Amniotic stem cell (primary cell): ENCODE measurements at regions not wholly inside any gene's neighbourhood (a gene's known extent, or its start where the extent isn't known, plus 50 kb on each side); places are given as distances from the start of the nearest gene placed in this dataset.

Experiments used
- DNase-seq: peaks from one replicate; lab custom pipeline; 2025; lab: John Stamatoyannopoulos, UW

- DNase-seq = no peak
Measured at GRCh38 chr2:164090533-164090932, 354.7 kb upstream of the FIGN start.

DNA sequence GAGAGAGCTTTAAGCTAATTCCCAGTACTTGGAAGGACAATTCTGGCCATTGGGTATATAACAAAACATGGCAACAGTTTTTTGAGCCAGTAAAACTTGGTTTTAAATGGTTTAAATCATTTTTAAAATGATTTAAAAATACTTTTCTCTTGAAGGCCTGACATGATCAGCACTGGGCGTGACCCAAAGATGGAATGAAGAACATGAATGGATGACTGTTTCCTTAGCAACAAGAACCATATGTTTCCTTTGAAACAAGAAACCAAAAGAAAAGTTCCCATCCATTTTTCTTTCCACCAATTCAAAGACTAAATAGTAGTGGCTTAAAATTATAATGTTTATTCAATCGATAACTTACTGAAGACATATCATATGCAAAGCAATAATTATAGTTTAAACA is 348.3 kb upstream of the FIGN start:
- no peak for DNase-seq

DNA sequence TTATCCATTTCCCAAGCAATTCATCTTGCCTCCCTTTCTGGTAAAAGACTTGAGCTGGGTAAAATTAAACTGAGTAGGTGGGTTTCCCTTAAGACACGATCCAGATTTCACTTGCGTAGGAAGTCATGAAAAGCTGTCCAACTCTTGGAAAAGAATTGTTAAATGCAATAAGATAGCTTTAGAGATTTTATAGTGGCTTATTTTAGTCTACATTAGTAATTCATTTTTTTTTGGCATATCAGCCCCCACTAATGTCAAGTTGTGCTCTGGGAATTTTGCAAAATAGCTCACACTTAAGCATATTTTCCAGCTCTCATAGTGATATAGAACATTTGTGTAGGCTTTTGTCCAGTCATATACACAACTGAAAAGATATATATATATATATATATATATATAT is 344.7 kb upstream of the FIGN start:
- DNase-seq = no peak

- no peak for DNase-seq
Measured at GRCh38 chr2:164079258-164079657, 343.4 kb upstream of the FIGN start.

GRCh38 chr2:164078421-164078820 is 342.6 kb upstream of the FIGN start:
- DNase-seq = no peak

DNA sequence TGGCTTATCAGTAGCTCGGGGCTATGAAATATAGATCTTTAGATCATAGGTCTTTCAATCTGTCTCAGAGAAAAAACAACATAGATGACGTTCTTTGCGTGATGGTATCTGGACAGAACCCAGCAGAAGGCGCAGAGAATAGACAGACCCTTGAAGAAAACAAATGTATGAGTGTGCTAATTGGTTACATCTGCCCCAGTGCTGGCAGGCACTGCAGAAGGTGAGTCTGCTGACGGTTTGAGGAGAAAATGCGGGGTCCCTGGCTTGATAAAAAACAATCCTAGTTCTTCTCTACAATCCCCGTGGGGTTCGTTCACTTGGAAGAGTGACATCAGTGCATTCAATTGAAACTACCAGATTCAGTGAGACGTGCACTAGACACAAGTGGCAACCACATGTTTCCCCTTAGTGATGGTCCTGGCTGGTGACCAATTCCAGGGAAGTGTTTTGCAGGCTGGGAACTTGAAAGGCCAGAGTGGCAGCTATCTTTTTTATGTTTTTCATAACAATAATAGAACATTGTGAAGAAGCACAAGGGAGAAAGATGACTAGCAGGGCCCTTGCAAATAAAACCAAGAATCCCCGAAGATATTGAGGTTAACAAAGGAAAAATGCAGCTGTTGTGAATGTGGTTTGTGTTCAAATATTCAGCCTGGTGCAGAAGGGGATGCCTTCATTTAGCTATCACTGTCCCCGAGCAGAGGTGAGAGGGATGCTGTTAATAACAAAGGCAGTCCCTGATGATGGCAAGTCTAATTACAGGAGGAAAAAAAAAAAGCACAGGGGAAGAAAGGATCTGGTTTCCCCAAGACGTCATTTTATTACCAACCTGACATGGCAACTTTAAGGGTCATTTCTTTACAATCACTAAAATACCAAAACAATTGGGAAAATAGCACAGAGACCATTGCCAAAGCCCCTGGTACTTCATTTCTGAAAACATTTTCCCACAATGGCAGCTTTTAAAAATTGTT is 337.6 kb upstream of the FIGN start:
- DNase-seq = no peak

- no peak for DNase-seq
Measured at GRCh38 chr2:164069540-164069939, 333.7 kb upstream of the FIGN start.

- DNase-seq = no peak
Measured at GRCh38 chr2:164068063-164068462, 332.3 kb upstream of the FIGN start.

GRCh38 chr2:164066095-164066494 is 330.3 kb upstream of the FIGN start:
- DNase-seq = no peak

DNA sequence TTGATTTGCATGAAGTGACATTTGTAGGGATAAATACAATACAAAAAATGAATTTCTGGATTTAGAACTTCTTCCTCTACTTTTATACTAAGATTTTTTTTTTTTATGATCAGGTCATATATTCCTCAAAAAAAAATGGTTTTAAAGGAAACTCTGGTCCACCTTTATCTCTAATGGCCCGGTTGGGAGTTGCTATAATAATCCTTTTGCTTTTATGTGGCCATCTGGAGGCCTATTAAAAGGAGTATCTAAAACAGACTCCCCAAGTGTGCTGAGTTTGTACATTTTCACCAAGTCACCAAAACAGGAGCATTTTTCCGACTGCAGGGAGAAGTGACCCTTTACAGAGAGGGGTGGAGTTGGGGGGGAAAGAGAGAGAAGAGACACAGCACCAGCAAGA is 329.2 kb upstream of the FIGN start:
- DNase-seq = no peak

- DNase-seq = peak; percentile 14
Measured at GRCh38 chr2:164061129-164061746, 325.4 kb upstream of the FIGN start.

DNA sequence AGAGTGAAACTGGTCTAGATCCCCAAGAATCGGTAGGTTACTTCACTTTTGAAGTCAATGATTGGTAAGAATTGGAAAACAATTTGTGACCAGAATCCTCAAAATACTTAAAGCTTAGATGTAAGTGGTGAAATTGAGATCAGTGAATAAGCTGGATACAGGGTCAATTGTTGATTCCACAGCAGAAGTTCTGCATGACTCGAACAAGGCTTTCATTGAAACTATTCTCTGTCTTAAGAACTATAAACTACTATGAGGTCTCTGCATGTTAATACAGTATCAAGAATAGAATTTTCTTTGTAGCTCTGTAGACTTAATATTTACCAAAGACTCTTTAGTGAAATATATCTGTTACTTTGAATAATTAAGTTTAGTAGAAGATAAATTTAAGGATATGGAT is 324.2 kb upstream of the FIGN start:
- DNase-seq = no peak

- no peak for DNase-seq
Measured at GRCh38 chr2:164055623-164056022, 319.8 kb upstream of the FIGN start.

- no peak for DNase-seq
Measured at GRCh38 chr2:164054651-164055050, 318.8 kb upstream of the FIGN start.

- no peak for DNase-seq
Measured at GRCh38 chr2:164053021-164053420, 317.2 kb upstream of the FIGN start.

- no peak for DNase-seq
Measured at GRCh38 chr2:164052006-164052405, 316.2 kb upstream of the FIGN start.

- DNase-seq = no peak
Measured at GRCh38 chr2:164048729-164049128, 312.9 kb upstream of the FIGN start.

- no peak for DNase-seq
Measured at GRCh38 chr2:164046040-164046439, 310.2 kb upstream of the FIGN start.

DNA sequence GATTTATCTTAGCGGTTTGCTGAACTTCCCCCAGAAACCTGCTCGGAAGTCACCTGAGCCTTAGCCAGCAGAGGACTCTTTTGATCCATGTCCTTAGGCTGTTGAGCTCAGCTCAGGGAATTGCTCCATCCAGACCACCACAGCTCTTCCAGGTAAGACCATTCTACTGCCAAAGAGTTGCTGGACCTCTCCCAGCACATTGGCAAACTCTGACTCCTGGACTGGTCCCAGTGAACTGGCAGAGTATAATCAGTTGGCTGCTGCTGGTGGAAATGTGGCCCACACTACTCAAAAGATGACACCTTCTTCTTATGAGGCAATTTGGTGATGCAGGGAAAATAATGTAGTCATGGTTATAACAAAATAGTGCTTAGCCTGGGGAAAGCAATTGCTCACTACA is 308.8 kb upstream of the FIGN start:
- no peak for DNase-seq

- DNase-seq = no peak
Measured at GRCh38 chr2:164039270-164039669, 303.5 kb upstream of the FIGN start.

DNA sequence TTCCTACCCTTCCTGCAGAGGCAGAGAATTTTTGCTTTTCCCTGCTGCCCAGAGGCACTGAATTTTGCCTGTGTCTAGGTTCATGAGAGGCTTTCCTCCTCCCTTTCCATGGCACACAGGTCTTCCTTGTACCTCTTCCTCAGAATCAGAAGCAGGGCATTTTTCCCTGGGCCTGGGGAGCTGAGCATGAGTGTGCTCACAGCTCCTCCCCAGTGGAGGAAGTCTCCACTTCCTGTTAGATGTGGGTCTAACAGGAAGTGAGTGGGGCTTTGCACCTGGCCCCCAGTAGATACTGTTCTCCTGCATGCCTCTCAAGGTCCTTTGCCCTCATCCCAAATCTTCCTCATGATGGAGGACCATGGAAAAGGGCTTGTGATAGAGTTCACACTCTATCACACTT is 297.2 kb upstream of the FIGN start:
- DNase-seq = no peak

DNA sequence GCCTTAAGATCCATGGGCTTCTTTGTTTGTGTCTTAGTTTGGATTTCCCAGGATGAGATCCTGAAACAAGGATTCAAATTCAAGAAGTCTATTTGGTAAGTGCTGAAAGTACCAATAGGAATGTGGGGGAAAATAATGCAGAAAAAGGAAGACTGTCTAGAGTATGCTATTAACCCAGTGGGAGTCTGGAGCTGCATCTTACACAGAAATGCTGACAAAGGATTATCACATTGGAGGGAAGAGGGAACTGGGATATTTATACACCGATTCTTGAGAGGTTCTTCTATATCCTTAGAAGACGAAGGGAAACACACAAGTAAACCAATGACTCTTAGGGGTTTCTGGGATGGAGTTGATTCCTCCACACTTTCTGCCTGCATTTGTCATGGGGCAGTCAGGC is 294.8 kb upstream of the FIGN start:
- no peak for DNase-seq

DNA sequence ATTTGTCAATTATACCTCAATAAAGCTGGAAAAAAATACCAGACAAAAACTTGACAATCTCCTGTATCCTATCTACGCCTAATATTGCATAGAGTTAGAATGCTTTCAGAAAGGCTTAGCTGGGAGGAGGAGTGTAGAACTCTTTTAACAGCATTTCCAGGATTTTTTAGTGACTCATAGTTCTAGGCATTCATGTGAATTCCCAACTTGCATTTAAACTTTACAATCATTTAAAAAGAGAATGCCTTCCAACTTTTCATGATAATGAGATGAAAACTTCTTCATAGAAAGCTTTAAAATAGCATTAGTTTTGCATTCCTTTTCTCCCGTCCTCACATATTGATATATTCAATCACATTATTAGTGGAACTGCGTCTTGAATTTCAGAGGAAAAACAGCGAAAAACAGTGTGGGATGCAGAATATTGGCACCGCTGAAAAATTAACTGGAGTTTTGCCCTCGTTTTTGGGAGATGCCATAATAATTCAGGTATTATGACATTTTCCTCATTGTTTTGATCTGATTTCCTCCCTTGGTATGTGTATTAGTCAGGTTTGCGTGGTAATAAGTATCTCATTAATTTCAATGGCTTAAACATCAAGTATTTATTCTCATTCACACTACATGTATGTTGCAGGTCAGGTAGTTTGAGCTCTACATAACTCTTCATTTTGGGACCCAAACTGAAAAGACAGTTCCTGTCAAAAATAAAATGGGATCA is 293.2 kb upstream of the FIGN start:
- peak; percentile 28 for DNase-seq
